ENCODE measurements at regions not wholly inside any gene's neighbourhood (a gene's known extent, or its start where the extent isn't known, plus 50 kb on each side); places are given as distances from the start of the nearest gene placed in this dataset.

DNA sequence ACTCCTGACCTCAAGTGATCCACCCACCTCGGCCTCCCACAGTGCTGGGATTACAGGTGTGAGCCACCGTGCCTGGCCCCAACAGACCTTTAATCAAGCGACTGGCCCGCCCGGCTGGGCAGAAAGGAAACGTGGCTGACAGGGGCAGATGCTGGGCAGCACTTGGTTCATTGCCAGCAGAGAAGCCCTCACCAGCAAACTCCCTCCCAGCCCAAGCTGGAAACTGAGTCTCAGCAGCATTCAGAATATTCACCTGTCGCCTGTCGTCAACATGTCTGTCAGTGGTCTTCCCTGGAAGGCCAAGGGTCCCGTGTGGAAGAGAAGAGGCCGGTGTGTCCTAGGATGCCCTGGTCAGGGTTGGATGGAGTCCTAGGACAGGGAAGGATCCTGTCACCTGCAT lies 245.0 kb downstream of the TEX29 start:
- in situ Hi-C loops (cut with HindIII; ENCODE audit: low pct_unique_long_range_greater_than_20kb, low sequenced_read_pairs), result no loop called here
- TF ChIP-seq JUND (IDR thresholded peaks at IDR 0.05; ENCODE audit: low read depth), result no peak
- no peak for DNase-seq (ENCODE audit: low read depth in 1 of 2, low spot score in 1 of 2)

DNA sequence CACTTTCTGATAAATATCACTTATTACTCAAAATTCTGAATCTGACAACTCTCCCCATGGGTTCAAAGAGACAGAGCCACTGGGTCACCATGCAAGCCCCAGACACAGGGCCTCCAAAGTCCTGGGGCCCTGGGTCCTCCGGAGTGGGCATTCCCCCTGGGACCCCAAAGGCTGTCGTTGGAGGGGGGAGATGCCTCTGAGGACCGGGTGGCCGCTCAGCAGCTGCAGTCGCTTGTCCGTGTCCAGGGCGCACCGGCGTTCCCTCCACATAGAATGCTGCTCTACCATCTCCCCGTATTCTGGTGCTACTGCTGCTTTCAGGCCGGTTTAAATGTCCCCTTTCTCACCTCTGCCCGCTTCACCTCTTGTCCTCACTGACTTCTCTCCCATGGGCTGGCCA lies 246.1 kb downstream of the TEX29 start:
- TF ChIP-seq JUND (IDR thresholded peaks at IDR 0.05; ENCODE audit: low read depth), result no peak
- no peak for DNase-seq (ENCODE audit: low read depth in 1 of 2, low spot score in 1 of 2)
- in situ Hi-C loops (cut with HindIII; ENCODE audit: low pct_unique_long_range_greater_than_20kb, low sequenced_read_pairs), result no loop called here

DNA sequence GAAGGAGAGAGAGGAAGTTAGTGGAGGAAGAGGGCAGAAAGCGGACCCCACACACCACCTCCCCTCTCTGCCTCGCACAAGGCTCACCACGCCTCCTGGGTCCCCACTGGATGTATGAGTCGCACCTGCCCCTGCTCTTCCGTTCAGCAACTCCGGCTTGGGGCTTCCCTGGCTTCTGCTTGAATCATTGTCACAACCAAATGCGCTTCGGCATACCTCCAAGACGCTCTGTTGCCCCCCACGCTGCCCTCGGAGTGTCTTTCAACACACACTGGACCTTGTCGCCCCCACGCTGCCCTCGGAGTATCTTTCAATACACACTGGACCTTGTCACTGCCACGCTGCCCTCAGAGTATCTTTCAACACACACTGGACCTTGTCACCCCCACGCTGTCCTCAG lies 247.2 kb downstream of the TEX29 start:
- in situ Hi-C loops (cut with HindIII; ENCODE audit: low pct_unique_long_range_greater_than_20kb, low sequenced_read_pairs), result no loop called here
- no peak for TF ChIP-seq JUND (IDR thresholded peaks at IDR 0.05; ENCODE audit: low read depth)
- DNase-seq (ENCODE audit: low read depth in 1 of 2, low spot score in 1 of 2), result no peak

DNA sequence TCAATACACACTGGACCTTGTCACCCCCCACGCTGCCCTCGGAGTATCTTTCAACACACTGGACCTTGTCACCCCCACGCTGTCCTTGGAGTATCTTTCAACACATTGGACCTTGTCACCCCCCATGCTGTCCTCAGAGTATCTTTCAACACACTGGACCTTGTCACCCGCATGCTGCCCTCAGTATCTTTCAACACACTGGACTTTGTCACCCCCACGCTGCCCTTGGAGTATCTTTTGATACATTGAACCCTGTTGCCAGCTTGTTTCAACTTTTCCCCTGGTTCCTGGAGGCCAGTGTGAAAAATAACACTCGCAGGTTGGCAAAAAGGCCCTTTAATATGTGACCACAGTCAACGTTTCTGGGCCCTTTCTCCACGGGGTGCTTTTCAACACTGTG lies 247.8 kb downstream of the TEX29 start:
- in situ Hi-C loops (cut with HindIII; ENCODE audit: low pct_unique_long_range_greater_than_20kb, low sequenced_read_pairs), result no loop called here
- DNase-seq (ENCODE audit: low read depth in 1 of 2, low spot score in 1 of 2), result no peak
- TF ChIP-seq JUND (IDR thresholded peaks at IDR 0.05; ENCODE audit: low read depth), result no peak

DNA sequence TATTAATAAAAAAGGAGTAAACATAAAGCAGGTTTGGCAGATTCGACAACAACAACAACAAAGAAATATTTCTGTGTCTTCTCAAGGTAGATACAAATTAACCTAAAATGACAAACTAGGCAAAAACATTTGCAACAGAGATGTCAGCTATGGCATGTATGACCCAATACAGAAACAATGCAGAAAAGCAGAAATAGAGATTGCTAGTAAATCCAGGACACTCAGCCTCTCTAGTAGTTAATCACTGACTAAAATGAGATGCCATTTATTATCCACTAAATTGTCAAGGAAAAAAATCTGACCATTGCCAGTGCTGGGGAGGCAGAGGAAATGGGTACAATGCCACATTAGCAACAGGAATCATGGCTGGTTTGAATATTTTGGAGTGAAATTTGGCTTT lies 250.5 kb downstream of the TEX29 start:
- no peak for TF ChIP-seq JUND (IDR thresholded peaks at IDR 0.05; ENCODE audit: low read depth)
- in situ Hi-C loops (cut with HindIII; ENCODE audit: low pct_unique_long_range_greater_than_20kb, low sequenced_read_pairs), result no loop called here
- DNase-seq (ENCODE audit: low read depth in 1 of 2, low spot score in 1 of 2), result no peak

DNA sequence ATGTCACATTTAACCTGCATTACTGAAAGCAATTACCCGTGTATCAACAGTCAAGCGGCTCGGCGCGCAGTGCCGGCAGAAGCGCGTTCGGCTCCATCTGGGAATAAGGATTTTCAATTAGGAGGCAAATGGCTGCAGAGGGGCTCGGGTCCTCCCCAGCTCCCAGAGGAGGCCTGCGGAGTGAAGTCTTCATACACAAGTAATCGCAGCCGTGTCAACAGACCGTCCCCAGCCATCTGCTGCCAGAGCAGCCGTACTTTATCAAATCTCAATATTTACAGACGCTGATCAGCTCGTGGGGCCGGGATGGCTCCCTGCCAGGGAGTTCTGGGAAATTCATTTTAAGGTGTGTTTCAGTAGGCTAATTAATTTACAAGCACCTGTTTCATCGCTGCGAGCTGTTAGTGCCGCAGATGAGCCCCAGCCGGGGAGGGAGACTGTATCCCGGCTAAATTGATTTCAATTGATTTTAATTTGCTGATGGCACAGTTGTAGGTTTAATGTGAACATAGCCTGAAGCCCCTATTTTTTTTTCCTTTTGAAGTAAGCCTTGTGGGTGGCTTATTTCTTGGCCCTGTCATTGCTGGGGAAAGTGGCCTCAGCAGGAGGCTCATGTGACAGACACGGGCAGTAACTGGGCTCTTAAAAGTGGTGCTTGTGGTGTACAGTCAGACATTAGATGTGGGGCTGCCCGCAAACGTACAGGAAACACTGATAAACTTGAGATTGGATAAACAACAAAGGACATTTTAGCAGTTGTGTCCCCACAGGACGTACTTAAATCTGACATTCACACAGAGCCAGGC lies 252.7 kb downstream of the TEX29 start:
- no peak for DNase-seq (ENCODE audit: low read depth in 1 of 2, low spot score in 1 of 2)
- in situ Hi-C loops (cut with HindIII; ENCODE audit: low pct_unique_long_range_greater_than_20kb, low sequenced_read_pairs), result no loop called here
- no peak for TF ChIP-seq JUND (IDR thresholded peaks at IDR 0.05; ENCODE audit: low read depth)

DNA sequence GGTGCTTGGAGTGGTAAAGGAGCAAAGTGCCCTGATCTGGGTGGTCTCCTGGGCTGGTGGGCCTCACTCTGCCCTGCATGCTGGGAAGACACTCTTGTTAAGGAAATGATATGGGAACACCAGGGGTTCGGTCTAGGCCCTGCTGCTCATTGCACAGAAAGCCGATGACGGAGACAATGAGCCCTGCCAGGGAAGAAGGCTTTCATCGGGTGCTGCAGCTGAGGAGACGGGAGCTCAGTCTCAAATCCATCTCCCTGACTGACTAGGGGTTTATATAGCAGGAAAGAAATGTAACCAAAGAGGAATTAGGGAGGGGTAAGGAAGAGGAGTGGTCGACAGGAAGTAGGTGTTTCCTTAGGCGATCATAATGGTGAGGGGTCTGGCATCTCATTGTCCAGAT lies 253.4 kb downstream of the TEX29 start:
- no peak for DNase-seq (ENCODE audit: low read depth in 1 of 2, low spot score in 1 of 2)
- TF ChIP-seq JUND (IDR thresholded peaks at IDR 0.05; ENCODE audit: low read depth), result no peak
- in situ Hi-C loops (cut with HindIII; ENCODE audit: low pct_unique_long_range_greater_than_20kb, low sequenced_read_pairs), result no loop called here

DNA sequence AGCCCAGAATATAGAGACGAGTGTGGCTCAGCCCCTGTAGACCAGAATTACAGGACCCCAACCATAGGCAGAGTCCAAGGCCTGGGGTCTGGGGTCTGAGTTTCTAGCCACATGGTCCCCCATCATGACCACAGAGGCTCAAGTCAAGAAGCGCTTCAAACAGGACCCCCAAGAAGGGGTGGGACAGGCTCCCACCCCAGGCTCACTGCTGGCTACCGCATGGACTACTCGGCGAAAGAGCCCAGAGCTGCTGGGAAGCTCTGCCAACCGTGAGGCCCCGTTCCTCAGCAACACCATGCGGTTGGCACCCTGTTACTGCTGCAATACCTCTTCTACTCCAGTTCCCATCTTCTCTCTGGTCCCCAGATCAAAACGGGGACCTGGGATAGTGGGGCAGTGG lies 254.8 kb downstream of the TEX29 start:
- no peak for TF ChIP-seq JUND (IDR thresholded peaks at IDR 0.05; ENCODE audit: low read depth)
- no peak for DNase-seq (ENCODE audit: low read depth in 1 of 2, low spot score in 1 of 2)
- in situ Hi-C loops (cut with HindIII; ENCODE audit: low pct_unique_long_range_greater_than_20kb, low sequenced_read_pairs), result no loop called here

DNA sequence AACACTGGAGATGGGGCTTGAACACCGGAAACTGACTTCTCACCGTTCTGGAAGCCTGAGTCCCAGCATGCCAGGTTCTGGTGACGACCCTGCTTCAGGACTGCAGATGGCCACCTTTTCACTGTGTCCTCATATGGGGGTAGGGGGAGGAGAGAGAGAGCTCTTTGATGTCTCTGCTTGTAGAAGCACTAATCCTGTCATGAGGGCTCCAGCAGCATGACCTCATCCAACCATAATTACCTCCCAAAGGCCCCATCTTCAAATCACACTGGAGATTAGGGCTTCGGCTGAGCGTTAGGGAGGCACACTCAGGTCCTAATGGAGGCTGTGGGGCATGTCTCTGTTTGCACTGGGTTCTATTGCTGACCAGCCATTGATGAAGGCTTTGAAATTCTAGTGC lies 255.3 kb downstream of the TEX29 start:
- no peak for DNase-seq (ENCODE audit: low read depth in 1 of 2, low spot score in 1 of 2)
- no peak for TF ChIP-seq JUND (IDR thresholded peaks at IDR 0.05; ENCODE audit: low read depth)
- in situ Hi-C loops (cut with HindIII; ENCODE audit: low pct_unique_long_range_greater_than_20kb, low sequenced_read_pairs), result no loop called here

DNA sequence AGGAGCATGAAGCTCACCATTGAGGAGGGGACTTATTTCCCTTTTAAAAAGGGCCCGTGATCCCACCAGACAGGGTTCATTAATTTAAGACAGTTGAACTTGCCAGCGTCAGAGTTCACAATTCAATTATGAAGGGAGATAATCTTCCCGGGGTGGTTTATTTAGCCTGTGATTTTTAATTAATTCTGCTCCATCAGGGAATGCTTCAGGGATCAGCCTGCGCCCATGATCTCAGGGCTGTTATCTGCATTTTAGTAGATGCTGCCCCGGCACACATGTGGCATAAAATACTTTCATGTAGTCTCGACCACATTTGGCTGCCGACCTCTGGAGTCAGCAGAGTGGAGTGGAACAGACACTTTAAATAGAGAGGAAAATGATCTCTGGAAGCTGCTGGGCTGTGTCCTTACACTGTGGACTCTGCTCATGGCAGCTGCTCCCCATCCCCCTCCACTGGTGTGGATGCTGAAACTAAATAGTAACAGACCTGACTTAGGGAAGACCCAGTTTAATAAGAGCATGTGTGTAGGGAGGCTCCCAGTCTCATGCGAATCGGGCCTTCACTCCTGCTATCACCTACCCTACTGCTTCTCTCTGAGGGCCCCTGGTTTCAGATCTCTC lies 256.9 kb downstream of the TEX29 start:
- no peak for TF ChIP-seq JUND (IDR thresholded peaks at IDR 0.05; ENCODE audit: low read depth)
- in situ Hi-C loops (cut with HindIII; ENCODE audit: low pct_unique_long_range_greater_than_20kb, low sequenced_read_pairs), result no loop called here
- no peak for DNase-seq (ENCODE audit: low read depth in 1 of 2, low spot score in 1 of 2)

DNA sequence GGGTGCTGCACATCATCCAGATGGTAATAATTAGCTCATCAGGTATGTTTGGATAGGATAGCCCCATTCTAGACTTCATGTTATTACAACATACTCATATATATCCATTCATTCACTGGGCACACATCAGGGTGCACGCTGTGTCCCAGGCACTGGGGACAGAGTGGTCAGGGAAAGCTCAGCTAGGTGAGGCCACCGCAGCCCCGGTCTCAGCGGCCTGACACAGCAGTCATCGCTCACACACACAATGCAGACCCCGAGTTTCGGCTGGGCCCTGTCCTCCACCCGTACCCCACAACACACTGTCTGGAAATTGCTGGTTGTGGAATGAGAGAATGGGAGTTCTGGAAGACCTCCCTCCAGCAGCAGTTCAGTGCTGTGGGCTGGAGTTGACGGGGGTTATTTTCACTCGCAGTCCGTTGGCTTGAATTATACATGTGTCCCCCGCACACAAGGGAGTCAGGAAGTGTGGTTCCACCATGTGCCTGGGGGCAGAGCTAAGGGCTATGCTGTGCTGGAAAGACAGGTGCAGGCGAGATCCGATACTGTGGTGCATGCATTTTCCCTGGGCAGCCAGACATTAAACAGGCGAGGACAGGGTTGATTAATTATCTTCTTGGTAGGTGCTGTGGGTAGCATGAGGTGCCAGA lies 257.6 kb downstream of the TEX29 start:
- DNase-seq (ENCODE audit: low read depth in 1 of 2, low spot score in 1 of 2), result no peak
- no peak for TF ChIP-seq JUND (IDR thresholded peaks at IDR 0.05; ENCODE audit: low read depth)
- in situ Hi-C loops (cut with HindIII; ENCODE audit: low pct_unique_long_range_greater_than_20kb, low sequenced_read_pairs), result no loop called here

DNA sequence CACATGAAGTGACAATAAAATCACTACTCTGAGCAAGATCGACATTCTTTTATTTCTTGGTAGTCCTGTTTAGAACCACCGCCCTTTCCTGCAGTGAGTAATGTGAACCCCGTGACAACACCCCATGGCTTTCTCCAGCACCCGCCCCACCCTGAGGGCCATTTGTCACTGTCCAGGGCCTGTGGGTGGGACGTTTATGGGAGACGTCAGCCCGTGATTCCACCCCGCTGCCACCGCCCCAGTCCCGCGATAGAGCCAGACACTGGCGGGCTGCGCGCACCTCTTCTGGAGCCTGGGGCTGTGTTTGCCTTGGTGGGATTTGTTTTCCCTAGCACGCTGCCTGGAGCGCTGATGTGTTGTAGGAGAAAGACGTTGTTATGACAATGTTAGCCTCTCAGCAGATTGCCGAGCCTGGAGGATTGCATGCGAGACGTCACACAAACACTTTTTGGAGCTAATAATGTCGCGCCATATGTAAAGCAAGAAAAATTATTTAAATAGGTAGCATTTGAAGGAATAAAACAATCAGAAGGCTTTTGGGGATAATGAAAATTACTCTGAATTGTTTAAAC lies 263.7 kb downstream of the TEX29 start:
- in situ Hi-C loops (cut with HindIII; ENCODE audit: low pct_unique_long_range_greater_than_20kb, low sequenced_read_pairs), result no loop called here
- TF ChIP-seq JUND (IDR thresholded peaks at IDR 0.05; ENCODE audit: low read depth), result no peak
- peak in 1 of 2 experiments; percentile 5 for DNase-seq (ENCODE audit: low read depth in 1 of 2, low spot score in 1 of 2)

DNA sequence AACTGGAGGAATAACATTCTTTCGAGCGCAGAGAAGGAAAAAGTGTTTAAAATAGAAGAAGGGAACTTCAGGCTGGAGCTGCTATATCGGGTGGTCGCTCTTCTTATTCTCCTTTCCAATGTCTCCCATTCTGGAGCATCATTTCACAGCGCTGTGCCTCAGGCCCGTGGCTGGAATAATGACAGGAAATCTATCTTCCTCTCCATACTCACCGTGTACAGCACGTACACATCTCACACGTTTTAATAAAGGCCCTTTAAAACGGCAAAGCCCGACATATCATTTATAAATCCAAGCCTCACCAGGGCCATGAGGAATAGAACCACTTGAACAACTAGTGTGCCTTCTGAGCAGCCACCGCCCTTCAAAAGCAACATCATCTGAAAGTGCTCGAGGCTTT lies 264.4 kb downstream of the TEX29 start:
- in situ Hi-C loops (cut with HindIII; ENCODE audit: low pct_unique_long_range_greater_than_20kb, low sequenced_read_pairs), result no loop called here
- no peak for TF ChIP-seq JUND (IDR thresholded peaks at IDR 0.05; ENCODE audit: low read depth)
- DNase-seq (ENCODE audit: low read depth in 1 of 2, low spot score in 1 of 2), result no peak

Measured in T47D (cell line).